Endothelial cell of umbilical vein (primary cell): ENCODE measurements at regions not wholly inside any gene's neighbourhood (a gene's known extent, or its start where the extent isn't known, plus 50 kb on each side); places are given as distances from the start of the nearest gene placed in this dataset.

Experiments
- BruUV-seq: library from RNA; stranded (reverse); fragments of 400-500 nt; replicated peaks from 2 replicates; lab custom pipeline; 2021; lab: Mats Ljungman, UMichigan
- CTCF ChIA-PET: fragments of 300-600, 350-600 bp; sonication (Branson Sonifier 250); formaldehyde crosslinking; loops from one replicate; lab custom pipeline; 2021; ENCODE audit warnings: antibody characterized with exemption, inconsistent platforms; lab: Charles Lee
- POLR2A ChIA-PET: fragments of 300-600, 350-600 bp; sonication (Branson Sonifier 250); formaldehyde crosslinking; loops from one replicate; lab custom pipeline; 2021; ENCODE audit warnings: antibody characterized with exemption, inconsistent platforms; lab: Charles Lee
- DNase-seq: peaks from one replicate; pipeline ENCODE4 v3.0.0-alpha.2; 2011; ENCODE audit warnings: low read depth, low spot score
- FAIRE-seq: peaks from 2 replicates; lab custom pipeline; 2011; peaks lifted over from hg19 to GRCh38; lab: Jason Lieb, UNC
- H2AFZ ChIP-seq: 2 replicates; pipeline ENCODE4 v1.6.0; 2012; ENCODE audit warnings: low read depth, low read length, control low read depth, inconsistent platforms
- H3K27ac ChIP-seq: 2 replicates; pipeline ENCODE4 v1.5.1; 2011; ENCODE audit warnings: low read depth, mild to moderate bottlenecking, control low read depth, low read length, moderate library complexity; ENCODE audit not compliant: insufficient read depth
- H3K27me3 ChIP-seq, 2 experiments: 2 replicates each; pipeline versions ENCODE4 v1.6.0 to v1.6.1; 2011; ENCODE audit warnings: low read length in 2 of 2, mixed read lengths in 1 of 2; ENCODE audit not compliant: control insufficient read depth in 2 of 2, insufficient read depth in 2 of 2
- H3K36me3 ChIP-seq, 2 experiments: 2 replicates in 1 of 2; 3 replicates in 1 of 2; pipeline ENCODE4 v1.5.1; 2011; ENCODE audit warnings: low read length in 2 of 2, mild to moderate bottlenecking in 1 of 2, moderate library complexity in 1 of 2; ENCODE audit not compliant: control insufficient read depth in 2 of 2, insufficient read depth in 2 of 2; ENCODE audit errors: extremely low read depth in 1 of 2
- H3K4me1 ChIP-seq: 3 replicates; pipeline ENCODE4 v1.5.1; 2011; ENCODE audit warnings: mild to moderate bottlenecking, low read length; ENCODE audit not compliant: control insufficient read depth, insufficient read depth; ENCODE audit errors: extremely low read depth
- H3K4me2 ChIP-seq: 2 replicates; pipeline ENCODE4 v1.6.1; 2011; ENCODE audit warnings: low read length, control low read depth, mixed read lengths; ENCODE audit not compliant: insufficient read depth
- H3K4me3 ChIP-seq, 3 experiments: fragments of 200-600 bp in 1 of 3; sonication (generic), shearing (Covaris generic) in 1 of 3; replicated peaks in 1 of 3; 2 replicates each; pipeline ENCODE4 v1.5.1; 2011 to 2016; ENCODE audit warnings: control low read depth in 3 of 3, low read length in 3 of 3, mild to moderate bottlenecking in 2 of 3, inconsistent platforms in 1 of 3, low read depth in 1 of 3, moderate library complexity in 1 of 3; ENCODE audit not compliant: insufficient read depth in 1 of 3
- H3K79me2 ChIP-seq: 2 replicates; pipeline ENCODE4 v1.6.0; 2012; ENCODE audit warnings: low read length, inconsistent platforms; ENCODE audit not compliant: control insufficient read depth, insufficient read depth
- H3K9ac ChIP-seq: replicated peaks from 2 replicates; pipeline ENCODE3; 2011; ENCODE audit warnings: low read length, control low read depth; ENCODE audit not compliant: insufficient read depth; ENCODE audit errors: extremely low read depth
- H3K9me1 ChIP-seq: replicated peaks from 3 replicates; pipeline ENCODE4 v1.6.0; 2011; ENCODE audit warnings: mild to moderate bottlenecking, low read length; ENCODE audit not compliant: control insufficient read depth, insufficient read depth; ENCODE audit errors: extremely low read depth
- H3K9me3 ChIP-seq: replicated peaks from 2 replicates; pipeline ENCODE4 v1.5.1; 2012; ENCODE audit warnings: low read length, inconsistent platforms; ENCODE audit not compliant: control insufficient read depth, insufficient read depth
- H4K20me1 ChIP-seq: replicated peaks from 2 replicates; pipeline ENCODE3; 2011; ENCODE audit warnings: mild to moderate bottlenecking, low read length; ENCODE audit not compliant: control insufficient read depth, insufficient read depth; ENCODE audit errors: extremely low read depth
- EZH2 ChIP-seq: IDR thresholded peaks from 2 replicates; pipeline ENCODE4 v1.6.1; 2012; ENCODE audit warnings: borderline replicate concordance, low read depth, mild to moderate bottlenecking, moderate library complexity, low read length, inconsistent platforms; ENCODE audit not compliant: severe bottlenecking
- FOS ChIP-seq: IDR thresholded peaks from 2 replicates; pipeline ENCODE4 v1.6.1; 2011; ENCODE audit warnings: mild to moderate bottlenecking, low read length, moderate library complexity, borderline replicate concordance; ENCODE audit not compliant: insufficient read depth
- GATA2 ChIP-seq: IDR thresholded peaks from 2 replicates; pipeline ENCODE4 v1.7.0; 2011; ENCODE audit warnings: low read depth, mild to moderate bottlenecking, moderate library complexity, mixed read lengths, low read length; ENCODE audit not compliant: insufficient read length, insufficient read depth
- JUN ChIP-seq: IDR thresholded peaks from 2 replicates; pipeline ENCODE4 v1.6.1; 2011; ENCODE audit warnings: borderline replicate concordance, low read depth; ENCODE audit not compliant: insufficient read length, insufficient read depth
- MYC ChIP-seq: IDR thresholded peaks from one replicate; pipeline ENCODE4 v1.6.1; 2011; ENCODE audit warnings: mild to moderate bottlenecking, low read depth, low read length
- POLR2A ChIP-seq: IDR thresholded peaks from 2 replicates; pipeline ENCODE4 v1.6.1; 2012; ENCODE audit warnings: low read depth, mild to moderate bottlenecking, control low read depth, low read length
- POLR2AphosphoS5 ChIP-seq: IDR thresholded peaks from 2 replicates; pipeline ENCODE4 v1.6.1; 2012; ENCODE audit warnings: low read depth, mild to moderate bottlenecking, control low read depth, low read length, moderate library complexity; ENCODE audit not compliant: insufficient read depth
- dilution Hi-C: fragments of 300-500 bp; cut with MboI; formaldehyde crosslinking; loops from one replicate; pipeline ENCODE4 v1.15.0; 2019; ENCODE audit warnings: low sequenced_read_pairs; ENCODE audit not compliant: extremely low pct_ligation_motif_present
- intact Hi-C: fragments of 100-400 bp; cut with micrococcal nuclease; formaldehyde crosslinking; loops from one replicate; pipeline ENCODE4 v1.10.0; 2022
- TF ChIP-seq, protein P1 (sequence below): IDR thresholded peaks from 2 replicates; pipeline ENCODE4 v1.6.1; 2011; ENCODE audit not compliant: insufficient read depth, insufficient read length
- TF ChIP-seq, protein P2 (sequence below), 2 donors: IDR thresholded peaks; 1 replicate in 1 of 2; 2 replicates in 1 of 2; pipeline ENCODE4 v1.5.1; 2011; ENCODE audit warnings: low read length in 2 of 2, mild to moderate bottlenecking in 2 of 2, moderate library complexity in 2 of 2, control low read depth in 1 of 2, inconsistent platforms in 1 of 2, low read depth in 1 of 2; ENCODE audit not compliant: insufficient read depth in 1 of 2; ENCODE audit errors: extremely low read depth in 1 of 2

DNA sequence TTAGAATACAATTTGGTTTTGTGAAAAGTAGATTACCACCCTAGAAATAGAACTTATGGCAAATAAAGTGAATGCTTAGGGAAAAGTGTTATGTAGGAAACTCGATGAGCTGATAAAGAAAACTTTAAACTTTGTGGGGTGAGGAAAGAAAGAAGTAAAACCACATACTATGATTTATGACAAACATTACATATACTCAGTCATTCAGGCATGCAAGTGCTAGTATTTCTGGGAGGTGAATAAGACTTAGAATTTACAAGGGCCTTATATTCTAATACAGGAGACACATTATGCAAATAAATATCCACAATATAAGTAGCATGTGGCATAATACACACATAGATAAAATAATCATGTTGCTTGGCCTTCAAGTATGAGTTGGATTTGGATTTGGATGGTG, 618.1 kb downstream of the XIRP2 start:
- dilution Hi-C loops: no loop called here
- CTCF ChIA-PET: no interaction called here

More for the DNA sequence above, 618.1 kb downstream of the XIRP2 start:
- no peak overlapping the region for H2AFZ ChIP-seq
- intact Hi-C loops: loop anchor here (10.0 kb wide), 1 partner anchor 608 kb away; no protein-coding TSS in a partner anchor
- no peaks in the 10 kb centered on the region for H4K20me1 ChIP-seq
- POLR2A ChIA-PET: no interaction called here
- H3K4me3 ChIP-seq: no peak overlapping the region
- no peaks in the 10 kb centered on the region for H3K9me1 ChIP-seq
- H3K9ac ChIP-seq: no peak overlapping the region
- no peaks in the 10 kb centered on the region for H3K79me2 ChIP-seq
- no TSS peak for BruUV-seq
- TF ChIP-seq GATA2 (no peak), POLR2AphosphoS5 (no peak), JUN (no peak), MYC (no peak), FOS (no peak), EZH2 (no peak), POLR2A (no peak)
- TF ChIP-seq, protein P1, sequence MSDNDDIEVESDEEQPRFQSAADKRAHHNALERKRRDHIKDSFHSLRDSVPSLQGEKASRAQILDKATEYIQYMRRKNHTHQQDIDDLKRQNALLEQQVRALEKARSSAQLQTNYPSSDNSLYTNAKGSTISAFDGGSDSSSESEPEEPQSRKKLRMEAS: no peak
- TF ChIP-seq, protein P2, sequence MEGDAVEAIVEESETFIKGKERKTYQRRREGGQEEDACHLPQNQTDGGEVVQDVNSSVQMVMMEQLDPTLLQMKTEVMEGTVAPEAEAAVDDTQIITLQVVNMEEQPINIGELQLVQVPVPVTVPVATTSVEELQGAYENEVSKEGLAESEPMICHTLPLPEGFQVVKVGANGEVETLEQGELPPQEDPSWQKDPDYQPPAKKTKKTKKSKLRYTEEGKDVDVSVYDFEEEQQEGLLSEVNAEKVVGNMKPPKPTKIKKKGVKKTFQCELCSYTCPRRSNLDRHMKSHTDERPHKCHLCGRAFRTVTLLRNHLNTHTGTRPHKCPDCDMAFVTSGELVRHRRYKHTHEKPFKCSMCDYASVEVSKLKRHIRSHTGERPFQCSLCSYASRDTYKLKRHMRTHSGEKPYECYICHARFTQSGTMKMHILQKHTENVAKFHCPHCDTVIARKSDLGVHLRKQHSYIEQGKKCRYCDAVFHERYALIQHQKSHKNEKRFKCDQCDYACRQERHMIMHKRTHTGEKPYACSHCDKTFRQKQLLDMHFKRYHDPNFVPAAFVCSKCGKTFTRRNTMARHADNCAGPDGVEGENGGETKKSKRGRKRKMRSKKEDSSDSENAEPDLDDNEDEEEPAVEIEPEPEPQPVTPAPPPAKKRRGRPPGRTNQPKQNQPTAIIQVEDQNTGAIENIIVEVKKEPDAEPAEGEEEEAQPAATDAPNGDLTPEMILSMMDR (IDR thresholded peaks at IDR 0.05; ENCODE audit: extremely low read depth in 1 of 2, insufficient read depth in 1 of 2, low read depth in 1 of 2, low read length in 2 of 2): no peak
- FAIRE-seq (no peak), DNase-seq (no peak)
- H3K36me3 ChIP-seq: no peaks in the 10 kb centered on the region
- H3K9me3 ChIP-seq: no peaks in the 10 kb centered on the region
- H3K4me1 ChIP-seq: peaks cover 27% of the 10 kb centered on the region
- H3K4me2 ChIP-seq: no peak overlapping the region
- H3K27ac ChIP-seq: no peak overlapping the region
- no peaks in the 10 kb centered on the region for H3K27me3 ChIP-seq
